IPS-NIHi11 (cell line): ENCODE measurements at regions not wholly inside any gene's neighbourhood (a gene's known extent, or its start where the extent isn't known, plus 50 kb on each side); places are given as distances from the start of the nearest gene placed in this dataset.

Experiments used
- DNase-seq: peaks from one replicate; pipeline ENCODE4 v3.0.0; 2012; ENCODE audit warnings: mixed read lengths, low spot score

GRCh38 chr4:62135565-62136156 lies 935.5 kb downstream of the ADGRL3 start:
- no peak for DNase-seq

DNA sequence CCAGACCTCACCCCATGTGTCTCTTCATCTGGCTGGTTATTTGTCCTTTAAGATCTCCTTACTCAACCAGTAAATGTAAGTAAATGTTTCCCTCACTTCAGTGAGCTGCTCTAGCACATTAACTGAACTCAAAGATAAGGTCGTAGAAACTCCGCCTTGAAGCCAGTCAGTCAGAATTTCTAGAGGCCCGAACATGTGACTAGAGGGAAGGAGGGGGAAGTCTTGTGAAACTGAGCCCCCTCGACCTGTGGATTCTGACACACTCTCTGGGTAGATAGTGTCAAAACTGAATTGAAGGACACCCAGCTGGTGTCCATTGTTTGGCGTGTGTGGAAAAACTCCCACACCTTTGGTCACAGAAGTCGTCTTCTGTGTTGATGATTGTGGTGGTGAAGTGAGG lies 933.9 kb downstream of the ADGRL3 start:
- DNase-seq: no peak

DNA sequence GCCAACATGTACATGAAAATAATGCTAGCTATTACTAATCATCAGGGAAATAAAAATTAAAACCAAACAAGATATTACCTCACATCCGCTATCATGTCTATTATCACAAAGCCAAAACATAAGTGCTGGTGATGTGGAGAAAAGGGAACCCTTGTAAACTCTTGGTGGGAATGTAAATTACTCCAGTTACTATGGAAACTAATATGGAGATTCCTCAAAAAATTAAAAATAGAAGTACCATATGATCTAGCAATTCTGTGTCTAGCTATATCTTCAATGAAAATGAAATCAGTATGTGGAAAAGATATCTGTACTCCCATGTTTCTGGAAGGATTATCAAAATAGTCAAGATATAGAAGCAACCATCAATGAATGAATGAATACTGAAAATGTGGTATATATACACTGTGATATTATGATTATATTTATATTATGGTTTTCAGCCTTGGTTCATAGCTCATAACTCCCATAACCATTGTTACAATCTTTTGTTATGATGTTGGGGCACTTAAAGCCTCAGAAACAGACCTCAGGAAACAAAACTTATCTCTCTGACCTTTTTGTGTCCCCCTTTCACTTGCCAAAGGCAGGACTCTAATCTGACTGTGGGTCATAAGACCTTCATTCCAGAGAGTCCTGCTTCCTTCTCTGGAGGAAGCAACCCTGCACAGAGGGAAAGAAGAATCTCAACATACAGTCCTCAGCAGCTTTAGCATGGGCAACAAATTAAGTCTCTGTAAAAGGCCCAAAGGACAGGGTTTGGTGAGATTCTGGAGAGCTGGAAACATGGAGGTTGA lies 933.2 kb downstream of the ADGRL3 start:
- no peak for DNase-seq

GRCh38 chr4:62131049-62131448 lies 930.9 kb downstream of the ADGRL3 start:
- no peak for DNase-seq

DNA sequence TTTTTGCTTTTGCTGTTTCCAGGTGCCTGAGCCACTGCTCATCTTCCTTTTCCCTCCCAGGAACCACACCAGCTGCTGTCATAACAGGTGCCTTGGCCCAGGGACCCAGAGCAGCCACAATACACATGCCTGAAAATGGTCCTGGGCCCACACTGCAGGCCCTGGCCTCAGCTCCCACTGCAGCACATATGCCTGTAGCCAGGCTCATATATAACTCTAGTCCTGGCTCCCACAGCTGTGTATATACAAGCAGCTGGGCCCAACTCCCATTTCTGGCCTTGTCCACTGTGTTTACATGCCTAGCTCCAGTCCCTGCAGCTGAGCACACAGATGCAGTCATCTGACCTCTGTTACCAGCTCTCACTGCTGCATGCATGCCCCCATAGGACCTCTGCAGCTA lies 930.5 kb downstream of the ADGRL3 start:
- no peak for DNase-seq

DNA sequence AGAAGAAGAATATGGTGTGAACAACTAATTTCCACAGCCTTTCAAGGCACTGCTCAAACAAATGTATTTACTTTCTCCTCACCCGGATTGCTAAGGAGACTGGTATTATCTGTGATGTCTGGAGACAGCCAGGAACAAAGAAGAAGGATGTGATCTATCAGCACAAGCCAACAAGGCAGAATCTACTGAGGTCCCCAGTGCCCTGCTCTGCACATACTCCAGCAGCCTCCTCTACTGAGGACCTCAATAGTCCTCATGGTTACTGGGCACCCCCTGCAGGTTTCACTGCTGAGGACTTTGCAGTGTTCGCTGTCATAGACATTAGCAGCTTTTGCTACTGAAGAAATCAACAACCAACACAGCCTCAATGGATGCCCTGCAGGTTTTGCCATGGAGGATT lies 930.1 kb downstream of the ADGRL3 start:
- no peak for DNase-seq
